ENCODE measurements at regions not wholly inside any gene's neighbourhood (a gene's known extent, or its start where the extent isn't known, plus 50 kb on each side); places are given as distances from the start of the nearest gene placed in this dataset.
"Not testable (repeated sequence)": the region's sequence is repeated elsewhere in the genome, so short reads cannot be mapped to it uniquely, and the experiment has no call there.

DNA sequence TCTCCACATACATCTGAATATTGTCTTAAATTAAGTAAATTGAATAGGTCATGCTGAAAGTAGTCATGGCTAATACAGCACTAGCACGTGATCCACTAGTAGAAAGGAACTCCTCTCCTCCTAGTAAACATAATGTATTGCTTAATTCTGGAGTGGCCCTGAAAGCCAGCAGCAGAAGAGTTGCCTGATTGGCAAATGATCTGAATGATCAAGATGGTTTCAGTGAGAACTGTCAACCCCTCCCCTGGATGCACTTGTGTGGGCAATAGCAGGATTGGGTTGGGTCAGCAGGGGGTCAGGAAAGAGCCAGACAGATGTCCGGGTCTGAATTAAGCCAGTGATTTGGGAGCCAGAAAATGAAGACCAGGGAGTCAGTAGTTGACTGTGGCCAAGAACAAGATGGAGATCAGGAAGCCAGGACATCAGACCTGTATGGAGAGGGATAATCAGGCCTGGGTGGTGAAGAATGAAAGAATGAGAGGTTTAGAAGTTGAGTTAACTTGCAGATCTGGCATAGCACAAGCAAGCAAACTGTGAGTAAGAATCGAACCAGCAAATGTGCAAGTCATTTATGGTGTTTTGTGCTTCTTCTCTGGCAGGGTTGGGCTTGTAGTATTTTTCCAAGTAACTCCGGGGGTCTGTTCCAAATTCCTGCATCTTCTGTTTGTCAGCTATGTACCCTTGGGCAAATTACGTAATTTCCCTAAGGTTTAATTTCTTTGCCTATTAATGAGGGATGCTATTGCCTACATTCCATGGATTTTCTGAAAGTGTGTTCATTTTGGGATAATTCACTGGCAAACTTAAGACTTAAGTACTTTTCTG, 304.9 kb downstream of the CD109 start:
- Histone ChIP-seq H3K4me2 (ENCODE audit: low read length) (no peak overlapping the region), H3K79me2 (ENCODE audit: insufficient read depth, low read length) (no peaks in the 10 kb centered on the region), H3K9me2 (ENCODE audit: low read depth, low read length) (no peaks in the 10 kb centered on the region; the same call in 1 of the 2 replicates), H3K9ac (ENCODE audit: low read length) (no peak overlapping the region), H3K27me3 (ENCODE audit: insufficient read depth, low read length) (no peaks in the 10 kb centered on the region), H3K4me1 (ENCODE audit: insufficient read depth, low read length, severe bottlenecking) (no peaks in the 10 kb centered on the region), H3K36me3 (ENCODE audit: insufficient read depth, low read length) (no peaks in the 10 kb centered on the region), H2AFZ (ENCODE audit: low read length) (no peak overlapping the region), H3F3A (ENCODE audit: insufficient read depth, low read length) (no peaks in the 10 kb centered on the region), H3K9me3 (ENCODE audit: low read length) (no peaks in the 10 kb centered on the region), H4K20me1 (ENCODE audit: insufficient read depth, low read length) (no peaks in the 10 kb centered on the region), H3K4me3 (ENCODE audit: low read depth, low read length, poor library complexity, severe bottlenecking) (no peak overlapping the region), H3K27ac (ENCODE audit: low read depth, low read length, poor library complexity, severe bottlenecking) (no peak overlapping the region)
- TF ChIP-seq EZH2 (IDR thresholded peaks at IDR 0.05; ENCODE audit: borderline replicate concordance, low read length): no peak
- TF ChIP-seq, protein P1, sequence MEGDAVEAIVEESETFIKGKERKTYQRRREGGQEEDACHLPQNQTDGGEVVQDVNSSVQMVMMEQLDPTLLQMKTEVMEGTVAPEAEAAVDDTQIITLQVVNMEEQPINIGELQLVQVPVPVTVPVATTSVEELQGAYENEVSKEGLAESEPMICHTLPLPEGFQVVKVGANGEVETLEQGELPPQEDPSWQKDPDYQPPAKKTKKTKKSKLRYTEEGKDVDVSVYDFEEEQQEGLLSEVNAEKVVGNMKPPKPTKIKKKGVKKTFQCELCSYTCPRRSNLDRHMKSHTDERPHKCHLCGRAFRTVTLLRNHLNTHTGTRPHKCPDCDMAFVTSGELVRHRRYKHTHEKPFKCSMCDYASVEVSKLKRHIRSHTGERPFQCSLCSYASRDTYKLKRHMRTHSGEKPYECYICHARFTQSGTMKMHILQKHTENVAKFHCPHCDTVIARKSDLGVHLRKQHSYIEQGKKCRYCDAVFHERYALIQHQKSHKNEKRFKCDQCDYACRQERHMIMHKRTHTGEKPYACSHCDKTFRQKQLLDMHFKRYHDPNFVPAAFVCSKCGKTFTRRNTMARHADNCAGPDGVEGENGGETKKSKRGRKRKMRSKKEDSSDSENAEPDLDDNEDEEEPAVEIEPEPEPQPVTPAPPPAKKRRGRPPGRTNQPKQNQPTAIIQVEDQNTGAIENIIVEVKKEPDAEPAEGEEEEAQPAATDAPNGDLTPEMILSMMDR (IDR thresholded peaks at IDR 0.05; ENCODE audit: low read length): no peak

DNA sequence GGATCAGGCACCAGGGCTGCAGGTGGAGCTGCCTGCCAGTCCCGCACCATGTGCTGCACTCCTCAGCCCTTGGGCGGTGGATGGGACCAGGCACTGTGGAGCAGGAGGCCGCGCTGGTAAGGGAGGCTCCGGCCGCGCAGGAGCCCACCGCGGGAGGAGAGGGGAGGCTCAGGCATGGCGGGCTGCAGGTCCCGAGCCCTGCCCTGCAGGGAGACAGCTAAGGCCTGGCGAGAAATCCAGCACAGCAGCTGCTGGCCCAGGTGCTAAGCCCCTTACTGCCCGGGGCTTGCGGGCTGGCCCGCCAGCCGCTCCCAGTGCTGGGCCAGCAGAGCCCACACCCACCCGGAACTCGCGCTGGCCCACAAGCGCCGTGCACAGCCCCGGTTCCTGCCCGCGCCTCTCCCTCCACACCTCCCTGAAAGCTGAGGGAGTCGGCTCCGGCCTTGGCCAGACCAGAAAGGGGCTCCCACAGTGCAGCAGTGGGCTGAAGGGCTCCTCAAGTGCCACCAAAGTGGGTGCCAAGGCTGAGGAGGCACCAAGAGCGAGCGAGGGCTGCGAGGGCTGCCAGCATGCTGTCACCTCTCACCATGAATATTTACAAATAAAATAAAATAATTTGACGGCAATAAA, 294.7 kb downstream of the CD109 start:
- H3K79me2 ChIP-seq (ENCODE audit: insufficient read depth, low read length); H3F3A ChIP-seq (ENCODE audit: insufficient read depth, low read length); H4K20me1 ChIP-seq (ENCODE audit: insufficient read depth, low read length); H3K4me3 ChIP-seq (ENCODE audit: low read depth, low read length, poor library complexity, severe bottlenecking); H3K36me3 ChIP-seq (ENCODE audit: insufficient read depth, low read length); H3K4me2 ChIP-seq (ENCODE audit: low read length); H3K9ac ChIP-seq (ENCODE audit: low read length); H3K9me3 ChIP-seq (ENCODE audit: low read length); H3K27ac ChIP-seq (ENCODE audit: low read depth, low read length, poor library complexity, severe bottlenecking); H3K9me2 ChIP-seq (ENCODE audit: low read depth, low read length); H3K27me3 ChIP-seq (ENCODE audit: insufficient read depth, low read length); H3K4me1 ChIP-seq (ENCODE audit: insufficient read depth, low read length, severe bottlenecking); H2AFZ ChIP-seq (ENCODE audit: low read length): not testable (repeated sequence)

DNA sequence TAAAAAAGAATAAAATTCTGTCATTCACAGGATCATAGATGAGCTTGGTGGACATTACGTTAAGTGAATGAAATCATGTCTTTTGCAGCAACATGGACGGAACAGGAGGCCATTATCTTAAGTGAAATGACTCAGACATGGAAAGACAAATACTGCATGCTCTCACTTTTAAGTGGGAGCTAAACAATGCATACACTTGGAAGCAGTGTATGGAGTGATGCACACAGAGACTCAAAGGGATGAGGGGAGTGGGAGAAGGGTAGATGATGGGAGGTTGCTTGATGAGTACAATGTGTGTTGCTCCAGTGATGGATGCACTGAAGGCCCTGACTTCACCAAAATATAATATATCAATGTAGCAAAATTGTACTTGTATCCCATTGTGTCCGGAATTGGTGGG, 293.4 kb downstream of the CD109 start:
- Histone ChIP-seq H3K4me2 (ENCODE audit: low read length) (no peak overlapping the region), H3F3A (ENCODE audit: insufficient read depth, low read length) (no peaks in the 10 kb centered on the region), H4K20me1 (ENCODE audit: insufficient read depth, low read length) (no peaks in the 10 kb centered on the region), H3K9me2 (ENCODE audit: low read depth, low read length) (no peaks in the 10 kb centered on the region), H3K4me1 (ENCODE audit: insufficient read depth, low read length, severe bottlenecking) (no peaks in the 10 kb centered on the region), H3K9ac (ENCODE audit: low read length) (no peak overlapping the region), H3K4me3 (ENCODE audit: low read depth, low read length, poor library complexity, severe bottlenecking) (no peak overlapping the region), H2AFZ (ENCODE audit: low read length) (no peak overlapping the region), H3K9me3 (ENCODE audit: low read length) (no peaks in the 10 kb centered on the region), H3K79me2 (ENCODE audit: insufficient read depth, low read length) (no peaks in the 10 kb centered on the region), H3K36me3 (ENCODE audit: insufficient read depth, low read length) (no peaks in the 10 kb centered on the region), H3K27ac (ENCODE audit: low read depth, low read length, poor library complexity, severe bottlenecking) (no peak overlapping the region), H3K27me3 (ENCODE audit: insufficient read depth, low read length) (no peaks in the 10 kb centered on the region)
- no peak for TF ChIP-seq EZH2 (IDR thresholded peaks at IDR 0.05; ENCODE audit: borderline replicate concordance, low read length)
- TF ChIP-seq, protein P1 (IDR thresholded peaks at IDR 0.05; ENCODE audit: low read length): no peak
